Inferior parietal cortex (tissue), 1 donor: ENCODE measurements at regions not wholly inside any gene's neighbourhood (a gene's known extent, or its start where the extent isn't known, plus 50 kb on each side); places are given as distances from the start of the nearest gene placed in this dataset.

Experiments used
- DNase-seq: peaks from one replicate; pipeline ENCODE4 v3.0.0-alpha.2; 2016; ENCODE audit errors: extremely low spot score

DNA sequence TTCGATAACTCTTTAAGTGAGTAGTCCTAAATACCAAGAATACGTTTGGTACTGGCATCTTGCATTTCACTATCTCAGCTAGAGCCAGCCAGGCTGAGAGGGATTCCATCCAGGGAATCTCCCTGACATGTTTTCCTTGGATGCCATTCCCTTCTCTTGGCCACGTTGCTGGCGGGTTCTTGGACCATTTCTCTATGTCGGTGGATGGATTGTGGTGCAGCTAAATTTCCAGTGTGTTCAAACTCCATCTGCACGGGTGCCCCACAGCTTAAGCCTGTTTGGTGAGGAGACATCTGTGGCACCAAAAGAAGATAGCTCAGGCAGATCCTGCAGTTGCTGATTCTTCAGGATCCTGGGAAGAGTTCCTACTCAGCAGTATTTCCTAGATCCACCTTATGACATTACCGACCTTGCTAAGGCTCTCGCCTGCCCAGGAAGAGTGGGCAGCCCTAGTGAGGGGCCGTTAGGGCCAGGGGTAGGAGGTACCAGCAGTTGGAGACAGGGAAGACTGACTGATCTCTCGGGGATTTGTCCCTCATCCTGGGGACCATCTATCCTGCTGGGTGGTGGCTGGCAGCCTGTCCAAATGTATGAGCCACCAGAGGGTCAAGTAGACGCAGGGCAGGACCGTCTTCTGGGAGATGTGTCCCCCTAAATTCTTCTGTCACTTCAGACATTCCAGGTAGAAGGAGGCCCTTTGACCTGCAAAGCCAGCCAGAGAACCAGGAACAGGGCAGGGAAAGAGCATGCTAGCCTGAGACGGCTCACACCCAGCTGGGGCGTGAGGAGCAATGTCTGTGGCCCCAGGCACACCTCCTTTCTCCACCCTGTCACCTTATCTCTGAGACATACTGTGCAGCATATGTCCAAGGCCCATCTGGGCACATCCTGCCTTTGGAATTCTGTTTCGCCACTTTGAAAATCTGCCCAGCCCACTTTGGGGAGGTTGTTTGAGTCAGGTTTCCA, 72.6 kb upstream of the CAPRIN2 start:
- no peak for DNase-seq

DNA sequence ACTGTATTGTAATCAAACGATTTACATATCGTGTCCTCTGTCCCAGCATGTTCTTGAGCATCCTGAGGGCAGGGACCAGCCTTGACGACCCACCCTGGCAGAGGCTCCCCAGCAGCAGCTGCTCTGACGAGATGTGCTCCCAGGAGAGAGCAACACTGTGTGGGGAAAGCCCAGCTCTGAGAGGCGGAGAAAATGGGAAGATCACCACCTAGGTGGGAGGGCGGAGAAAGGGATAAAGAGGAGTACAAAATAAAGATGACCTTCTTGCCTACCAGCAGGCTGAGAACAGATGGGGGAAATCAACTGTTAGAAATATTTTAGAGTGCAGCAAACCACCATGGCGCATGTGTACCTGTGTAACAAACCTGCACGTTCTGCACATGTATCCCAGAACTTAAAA, 71.5 kb upstream of the CAPRIN2 start:
- DNase-seq: no peak

DNA sequence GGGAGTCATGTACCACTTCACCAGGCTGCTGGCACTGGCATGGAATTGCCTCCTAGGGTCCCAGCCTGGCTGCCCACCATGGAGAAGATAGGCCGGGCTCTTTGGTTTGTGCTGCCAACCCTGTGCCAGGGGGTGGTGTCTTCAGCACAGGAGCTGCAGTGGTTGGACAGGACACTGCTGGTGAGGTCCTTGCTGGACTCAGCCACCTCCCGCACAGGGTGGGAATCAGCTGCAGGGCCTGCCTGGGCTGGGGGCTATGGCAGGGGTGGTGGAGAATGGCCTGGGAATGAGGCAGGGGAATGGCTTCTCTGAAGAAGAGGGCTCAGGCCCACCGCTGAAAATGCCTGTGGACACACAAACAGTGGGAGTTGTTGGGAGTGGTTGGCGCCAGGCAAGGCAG, 70.6 kb upstream of the CAPRIN2 start:
- no peak for DNase-seq

DNA sequence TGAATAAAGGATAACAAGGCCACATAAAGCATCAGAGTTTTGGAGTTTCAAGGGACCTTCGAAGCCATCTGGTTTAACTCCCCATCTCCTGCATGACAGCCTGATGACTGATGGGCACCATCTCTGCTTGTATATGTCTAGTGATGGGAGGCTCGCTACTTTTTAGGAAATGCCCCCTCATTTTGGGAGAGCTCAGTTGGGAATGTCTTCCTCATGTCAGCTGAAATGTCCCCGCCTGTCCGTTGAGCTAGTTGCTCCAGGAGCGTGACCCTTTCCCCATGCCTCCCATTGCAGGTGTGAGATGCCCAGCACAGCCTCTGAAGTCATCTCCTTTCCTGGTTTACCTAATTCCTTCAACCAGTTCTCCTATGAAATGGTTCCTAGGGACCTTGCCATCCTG, 69.6 kb upstream of the CAPRIN2 start:
- DNase-seq: no peak

DNA sequence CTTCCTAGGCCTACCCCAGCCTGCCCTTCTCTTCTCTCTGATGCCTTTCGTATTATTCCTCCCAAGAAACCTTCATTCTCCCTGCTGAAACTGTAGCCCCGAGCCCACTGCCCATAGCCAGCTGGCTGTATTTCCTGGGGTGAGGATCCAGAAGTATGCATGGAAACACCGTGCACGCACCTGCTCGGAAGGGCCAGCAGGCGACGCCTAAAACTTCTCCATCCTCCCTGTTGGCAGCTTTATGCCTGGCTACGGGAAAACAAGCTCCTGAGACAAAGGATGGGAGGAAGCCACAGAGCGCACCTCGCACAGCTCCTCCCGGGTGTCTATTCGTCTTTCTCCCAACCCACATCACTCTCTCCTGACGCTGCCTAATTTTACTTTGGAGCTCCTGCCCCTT, 69.0 kb upstream of the CAPRIN2 start:
- DNase-seq: no peak

DNA sequence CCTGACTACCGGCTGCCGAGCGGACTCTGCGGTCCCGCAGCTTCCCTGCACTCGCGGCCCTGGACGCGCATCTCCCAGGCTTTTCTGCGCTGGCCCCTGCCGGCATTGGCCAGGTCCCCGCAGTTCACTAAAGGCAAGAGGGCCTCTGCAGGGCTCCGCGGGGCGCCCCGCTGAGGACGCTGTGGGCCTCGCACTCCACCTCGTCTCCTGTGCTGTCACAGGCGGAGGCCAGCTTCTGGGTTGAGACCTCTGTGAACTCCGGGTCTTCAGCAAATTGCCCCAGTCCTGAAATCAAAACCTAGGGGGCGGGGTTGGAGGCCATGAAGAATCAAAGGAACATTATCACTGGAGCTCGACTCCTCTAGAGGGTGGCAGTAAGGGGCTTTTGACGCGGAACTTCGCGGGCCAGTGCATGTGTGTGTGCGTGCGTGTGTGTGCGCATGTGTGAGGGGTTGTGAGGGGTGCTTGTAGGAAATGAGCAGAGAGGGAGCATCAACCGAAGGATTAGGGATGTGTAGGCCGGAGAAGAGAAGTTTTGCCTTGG, 68.5 kb upstream of the CAPRIN2 start:
- no peak for DNase-seq

DNA sequence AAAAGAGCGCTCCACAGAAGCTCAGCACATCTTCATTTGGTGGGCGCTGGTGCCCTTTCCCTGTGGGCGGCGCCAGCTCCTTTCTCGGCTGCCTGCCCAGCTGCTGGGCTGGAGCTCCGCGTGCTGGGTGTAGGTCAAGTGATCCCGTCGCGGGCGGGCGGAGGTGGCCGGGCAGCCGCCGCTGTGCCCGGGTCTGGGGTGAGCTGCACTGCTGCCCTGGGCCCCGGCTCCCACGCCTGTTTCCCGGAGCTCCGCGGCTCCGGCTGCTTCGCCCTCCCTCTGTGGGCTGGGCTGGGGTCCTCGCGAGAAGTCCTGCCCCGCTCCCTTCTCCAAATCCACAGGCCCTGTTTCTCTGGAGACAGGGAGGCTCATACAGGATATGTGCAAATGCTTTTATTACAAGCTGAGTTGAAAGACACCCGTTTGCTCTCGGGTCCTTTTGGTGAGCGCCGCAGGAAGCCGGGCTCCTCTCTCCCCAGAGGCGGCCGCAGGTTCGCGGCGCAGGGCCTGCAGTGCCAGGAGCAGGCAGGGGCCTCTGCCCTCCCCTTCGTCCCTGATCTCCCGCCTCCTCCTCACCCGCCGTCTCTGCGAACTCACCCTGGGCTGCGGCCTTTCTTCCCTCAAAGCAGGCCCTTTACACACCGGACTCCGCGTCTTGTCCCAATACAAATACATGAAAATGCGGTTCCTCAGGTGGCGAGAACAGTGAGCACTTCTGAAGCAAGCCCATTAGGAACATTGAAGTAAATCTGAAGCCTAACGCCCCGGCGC, 67.8 kb upstream of the CAPRIN2 start:
- peak; percentile 41 for DNase-seq

DNA sequence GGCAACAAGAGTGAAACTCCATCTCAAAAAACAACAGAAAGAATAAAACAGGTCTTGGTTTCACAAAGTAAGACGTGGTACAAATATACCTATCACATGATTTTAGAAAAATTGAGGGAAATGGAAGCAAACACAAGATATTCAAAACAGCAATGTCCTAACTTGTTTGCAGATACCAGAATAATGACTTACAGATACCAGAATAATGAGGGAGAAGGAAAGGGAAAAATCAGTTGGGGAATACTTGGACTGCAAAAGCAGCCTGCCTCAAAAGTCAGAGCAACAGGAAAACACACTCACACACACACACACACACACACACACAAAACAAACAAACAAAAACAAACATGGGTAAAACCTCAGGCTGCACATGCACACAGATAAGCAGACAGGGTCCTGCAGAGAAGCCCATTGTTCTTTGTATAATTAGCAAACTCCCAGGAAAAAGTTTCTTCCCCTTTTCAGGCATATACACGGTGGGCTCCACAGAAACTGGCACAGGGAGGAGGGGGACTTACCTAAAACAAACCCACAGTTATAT, 65.7 kb upstream of the CAPRIN2 start:
- no peak for DNase-seq

DNA sequence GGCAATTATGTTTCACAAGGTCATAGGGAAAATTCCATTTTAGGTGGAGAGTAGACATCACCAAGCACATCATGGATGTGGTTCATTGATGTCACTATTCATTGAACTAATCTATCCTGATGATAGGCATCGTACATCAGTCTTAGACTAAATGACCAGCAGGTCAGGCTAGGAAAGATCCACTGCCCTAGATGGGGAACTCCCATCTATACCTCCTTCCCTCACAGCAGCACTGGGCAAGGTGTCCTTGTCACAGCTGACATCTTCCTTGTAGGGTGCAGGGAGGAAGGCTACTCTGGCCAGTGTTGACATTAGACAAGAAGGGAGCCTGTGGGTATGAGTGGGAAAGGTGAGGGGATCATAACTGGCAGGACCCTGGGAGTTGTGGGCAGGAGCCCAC, 63.8 kb upstream of the CAPRIN2 start:
- DNase-seq: no peak

DNA sequence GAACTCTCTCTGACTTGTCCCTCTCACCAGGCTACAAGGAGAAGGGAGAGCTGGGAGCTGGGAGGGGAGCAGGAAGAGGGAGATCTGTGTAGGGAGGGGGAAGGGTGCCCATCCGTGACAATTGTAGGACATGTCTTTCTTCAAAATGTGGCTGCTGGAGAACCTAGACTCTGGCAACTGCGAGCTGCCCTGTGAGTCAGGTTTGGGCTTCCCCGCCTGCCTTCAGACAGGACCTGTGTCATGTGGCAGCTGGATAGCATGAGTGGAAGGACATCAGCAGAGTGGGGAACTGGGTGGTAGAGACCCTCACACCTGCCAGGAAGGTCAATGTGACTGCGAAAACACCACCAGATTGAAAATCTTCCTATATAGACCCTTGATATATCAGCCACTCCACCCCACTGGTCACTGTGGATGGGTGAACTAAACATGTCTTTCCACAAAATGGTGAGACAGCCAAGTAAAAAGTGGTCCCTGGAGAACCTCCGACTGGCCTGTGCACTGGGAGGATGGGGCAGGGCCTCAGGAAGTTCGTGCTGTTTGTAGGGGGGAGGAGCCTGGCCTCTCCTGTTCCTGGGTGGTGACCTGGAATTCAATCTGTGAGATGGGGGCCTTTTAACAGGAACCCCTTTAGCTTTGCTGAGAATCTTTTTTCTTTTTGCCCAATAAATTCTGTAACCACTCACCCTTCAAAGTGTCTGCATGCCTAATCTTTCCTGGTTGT, 62.2 kb upstream of the CAPRIN2 start:
- DNase-seq: no peak

DNA sequence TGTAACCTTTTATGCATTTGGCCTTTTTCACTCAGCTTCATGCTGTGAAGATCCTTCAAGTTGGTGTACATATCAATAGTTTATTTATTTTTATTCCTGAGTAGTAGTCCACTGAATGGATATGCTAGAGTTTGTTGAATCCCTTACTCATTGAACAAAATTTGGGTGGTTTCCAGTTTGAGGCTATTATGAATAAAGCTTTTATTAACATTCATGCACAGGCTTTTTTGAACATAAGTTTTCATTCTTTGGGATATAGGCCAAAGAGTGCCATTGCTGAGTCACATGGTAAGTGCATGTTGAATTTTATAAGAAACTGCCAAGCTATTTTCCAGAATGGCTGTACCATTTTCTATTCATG, 59.5 kb upstream of the CAPRIN2 start:
- DNase-seq: no peak

DNA sequence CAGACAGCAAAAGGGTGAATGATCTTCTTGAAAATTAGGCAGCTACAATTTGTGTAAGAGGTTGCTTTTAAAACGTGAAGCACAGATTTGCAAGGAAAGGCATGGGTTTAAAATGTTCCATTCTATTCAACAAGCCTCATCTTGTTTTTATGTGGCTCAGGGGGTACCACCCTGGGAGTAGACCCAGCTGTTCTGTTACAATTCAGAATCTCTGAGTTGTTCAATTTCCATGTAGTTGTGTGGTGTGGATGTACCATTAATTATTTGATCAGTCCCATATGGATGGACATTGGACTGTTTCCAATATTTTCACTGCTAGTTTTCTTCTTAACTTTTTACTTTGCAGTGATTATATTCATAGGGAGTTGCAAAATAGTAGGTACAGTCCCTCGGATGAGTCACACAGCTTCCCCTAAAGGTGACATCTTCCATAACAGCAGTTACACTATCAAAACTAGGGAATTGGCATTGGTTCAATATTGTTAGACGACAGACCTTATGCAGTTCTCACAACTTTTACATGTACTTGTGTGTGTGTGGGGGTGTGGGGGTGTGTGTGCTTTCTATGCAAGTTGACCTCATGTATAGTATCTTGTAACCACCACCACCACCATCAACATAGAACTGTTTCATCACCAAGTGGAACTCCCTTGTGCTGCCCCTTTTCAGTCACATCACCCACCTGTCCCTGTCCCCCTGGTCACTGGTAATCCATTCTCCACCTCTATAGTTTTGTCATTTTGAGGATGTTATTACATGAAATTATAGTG, 59.0 kb upstream of the CAPRIN2 start:
- DNase-seq: no peak

DNA sequence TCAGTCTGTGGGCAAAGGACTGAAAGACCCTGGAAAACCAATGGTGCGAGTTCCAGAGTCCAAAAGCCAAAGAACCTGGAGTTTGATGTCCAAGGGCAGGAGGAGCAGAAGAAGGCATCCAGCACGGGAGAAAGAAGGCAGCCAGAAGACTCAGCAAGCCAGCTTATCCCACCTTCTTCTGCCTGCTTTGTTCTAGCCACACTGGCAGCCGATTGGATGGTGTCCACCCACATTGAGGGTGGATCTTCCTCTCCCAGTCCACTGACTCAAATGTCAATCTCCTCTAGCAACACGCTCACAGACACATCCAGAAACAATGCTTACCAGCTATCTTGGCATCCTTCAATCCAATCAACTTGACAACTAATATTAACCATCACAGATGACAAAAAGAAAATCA, 57.2 kb upstream of the CAPRIN2 start:
- no peak for DNase-seq

DNA sequence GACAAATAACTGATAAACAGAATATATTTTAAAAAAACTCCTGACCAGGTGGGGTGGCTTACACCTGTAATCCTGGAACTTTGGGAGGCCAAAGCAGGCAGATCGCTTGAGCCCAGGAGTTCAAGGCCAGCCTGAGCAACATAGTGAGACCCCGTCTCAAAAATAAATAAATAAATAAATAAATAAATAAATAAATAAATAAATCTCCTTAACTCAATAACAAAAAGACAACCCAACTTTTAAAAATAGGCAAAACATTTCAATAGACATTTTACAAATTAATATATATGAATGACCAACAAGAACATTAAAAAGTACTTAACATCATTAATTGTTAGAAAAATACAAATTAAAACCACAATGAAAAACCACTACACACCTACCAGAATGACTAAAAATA, 56.2 kb upstream of the CAPRIN2 start:
- DNase-seq: no peak

DNA sequence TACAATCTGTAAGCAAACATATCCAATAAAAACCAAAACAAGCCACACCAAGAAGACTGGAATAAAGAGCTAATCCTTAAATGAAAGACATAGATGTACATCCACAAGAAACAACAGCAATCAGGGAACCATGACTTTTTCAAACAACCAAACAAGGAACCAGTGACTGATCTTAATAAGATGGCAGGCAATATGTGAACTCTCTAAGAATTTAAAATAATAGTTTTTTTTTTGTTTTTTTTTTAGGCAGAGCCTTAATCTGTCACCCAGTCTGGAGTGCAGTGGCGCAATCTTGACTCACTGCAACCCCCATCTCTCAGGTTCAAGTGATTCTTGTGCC, 52.9 kb upstream of the CAPRIN2 start:
- no peak for DNase-seq

DNA sequence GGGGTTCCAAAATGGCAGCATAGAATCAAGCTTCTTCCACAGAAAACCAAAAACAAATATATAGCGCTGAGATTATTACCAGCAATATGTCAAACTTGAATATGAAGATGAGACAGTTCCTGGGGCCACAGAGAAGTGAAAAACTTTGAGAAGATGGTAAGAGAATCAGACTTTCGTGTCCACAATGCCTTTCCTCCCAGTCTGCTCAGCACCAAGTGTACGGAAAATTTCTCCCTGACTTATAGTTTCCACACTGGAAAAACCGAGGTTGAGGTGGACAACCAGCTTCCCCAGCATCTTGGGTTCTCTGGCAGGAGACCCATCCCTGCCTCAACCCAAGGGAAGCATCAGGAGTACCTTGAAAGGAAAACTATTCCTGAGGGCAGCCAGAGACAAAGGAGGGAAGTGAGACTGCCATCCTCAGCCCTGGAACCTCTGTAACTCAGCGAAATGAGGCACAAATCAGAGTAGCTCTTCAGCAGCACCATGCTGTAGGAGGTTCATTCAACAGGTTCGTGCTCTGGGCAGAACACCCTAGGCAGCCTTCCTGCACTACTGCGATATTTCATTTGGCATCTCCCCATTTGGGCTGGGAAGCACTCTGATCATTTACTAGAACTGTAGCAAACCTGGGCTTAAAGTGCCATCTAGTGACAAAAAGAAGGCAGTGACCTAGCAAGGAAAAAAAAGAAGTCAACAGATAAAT, 52.4 kb upstream of the CAPRIN2 start:
- DNase-seq: peak; percentile 75

DNA sequence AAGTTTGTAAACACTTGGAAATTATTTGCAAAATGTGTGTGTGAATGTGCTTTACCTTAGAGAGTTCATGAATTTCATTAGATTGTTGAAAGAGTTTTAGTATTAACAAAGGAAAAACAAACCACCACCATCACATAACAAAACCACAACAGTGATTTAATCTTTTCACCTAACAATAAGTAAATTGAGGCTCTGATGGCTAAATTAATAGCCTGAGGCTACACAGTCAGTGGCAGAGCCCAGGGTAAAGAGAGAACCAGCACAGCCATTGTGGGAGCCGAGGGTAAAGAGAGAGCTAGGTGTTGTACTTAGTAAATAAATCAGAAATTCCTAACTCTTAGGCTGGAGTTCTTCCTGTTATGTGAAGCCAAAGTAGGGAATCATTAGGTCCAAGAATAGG, 51.2 kb upstream of the CAPRIN2 start:
- DNase-seq: no peak
